HPDE6-E6E7 (cell line): ENCODE measurements at regions not wholly inside any gene's neighbourhood (a gene's known extent, or its start where the extent isn't known, plus 50 kb on each side); places are given as distances from the start of the nearest gene placed in this dataset.

Source experiments
- DNase-seq: peaks from one replicate; pipeline ENCODE4 v3.0.0; 2011; ENCODE audit warnings: missing footprints; ENCODE audit errors: extremely low spot score

DNA sequence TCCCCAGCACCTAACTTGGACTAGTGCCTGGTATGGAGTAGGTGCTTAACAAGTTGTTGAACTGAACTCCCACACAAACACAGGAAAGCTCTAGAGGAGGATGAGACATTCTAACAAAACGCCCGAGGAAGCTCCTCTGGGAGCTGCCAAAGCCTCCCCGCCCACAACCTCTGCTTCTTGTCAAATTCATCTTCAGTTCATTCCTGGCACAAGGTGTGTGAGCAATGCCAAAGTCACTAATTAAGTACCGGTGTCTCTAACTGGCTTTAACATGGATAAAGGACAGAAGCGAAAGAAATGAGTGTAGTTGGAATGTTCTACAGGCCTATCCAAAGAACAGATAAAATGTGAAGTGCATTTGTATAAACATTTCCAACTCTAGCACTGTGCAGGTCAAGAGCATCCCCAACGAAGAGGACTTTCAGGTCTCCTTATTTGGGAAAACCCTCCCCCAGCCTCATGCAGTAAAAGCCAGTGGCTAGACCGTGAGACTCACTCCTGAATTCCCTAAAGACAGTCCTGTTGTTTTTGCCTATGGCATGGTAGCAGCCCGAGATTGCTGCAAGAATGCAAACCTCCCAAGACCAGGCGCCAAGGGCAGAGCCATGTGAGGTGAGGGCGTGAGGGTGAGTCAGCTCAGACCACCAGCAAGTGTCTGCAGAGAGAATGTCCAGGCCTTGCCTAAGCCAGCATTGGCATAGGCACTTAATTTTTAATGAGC lies 72.2 kb upstream of the KLF3 start:
- DNase-seq: no peak

DNA sequence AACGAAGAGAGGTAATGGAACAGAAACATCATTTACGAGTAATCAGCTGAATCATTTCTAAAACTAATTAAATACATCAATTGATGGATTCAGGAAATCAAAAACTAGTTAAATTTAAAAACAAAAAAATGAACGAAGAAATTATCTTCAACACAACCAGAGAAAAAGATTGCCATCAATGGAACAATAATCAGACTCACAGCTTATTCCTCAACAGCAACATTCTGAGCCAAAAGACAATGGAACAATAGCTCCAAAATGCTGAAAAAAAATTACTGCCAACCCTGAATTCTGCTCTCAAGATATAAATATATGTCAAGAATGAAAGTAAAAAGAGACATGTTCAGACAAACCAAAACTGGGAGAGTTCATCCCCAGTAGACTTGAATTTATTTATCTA lies 65.5 kb upstream of the KLF3 start:
- DNase-seq: no peak

DNA sequence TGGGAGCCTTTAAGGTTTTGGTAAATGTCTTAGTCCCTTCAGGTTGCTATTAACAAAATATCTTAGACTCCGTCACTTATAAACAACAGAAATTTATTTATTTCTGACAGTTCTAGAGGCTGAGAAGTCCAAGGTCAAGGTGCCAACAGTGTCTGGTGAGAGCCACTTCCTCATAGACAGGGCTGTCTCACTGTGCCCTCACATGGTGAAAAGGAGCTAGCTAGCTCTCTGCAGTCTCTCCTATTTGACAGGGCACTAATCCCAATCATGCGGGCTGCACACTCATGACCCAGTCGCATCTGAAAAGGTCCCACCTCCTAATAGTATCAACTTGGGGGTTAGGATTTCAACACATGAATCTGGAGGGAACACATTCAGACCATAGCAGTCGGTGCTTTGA lies 63.4 kb upstream of the KLF3 start:
- DNase-seq: no peak

DNA sequence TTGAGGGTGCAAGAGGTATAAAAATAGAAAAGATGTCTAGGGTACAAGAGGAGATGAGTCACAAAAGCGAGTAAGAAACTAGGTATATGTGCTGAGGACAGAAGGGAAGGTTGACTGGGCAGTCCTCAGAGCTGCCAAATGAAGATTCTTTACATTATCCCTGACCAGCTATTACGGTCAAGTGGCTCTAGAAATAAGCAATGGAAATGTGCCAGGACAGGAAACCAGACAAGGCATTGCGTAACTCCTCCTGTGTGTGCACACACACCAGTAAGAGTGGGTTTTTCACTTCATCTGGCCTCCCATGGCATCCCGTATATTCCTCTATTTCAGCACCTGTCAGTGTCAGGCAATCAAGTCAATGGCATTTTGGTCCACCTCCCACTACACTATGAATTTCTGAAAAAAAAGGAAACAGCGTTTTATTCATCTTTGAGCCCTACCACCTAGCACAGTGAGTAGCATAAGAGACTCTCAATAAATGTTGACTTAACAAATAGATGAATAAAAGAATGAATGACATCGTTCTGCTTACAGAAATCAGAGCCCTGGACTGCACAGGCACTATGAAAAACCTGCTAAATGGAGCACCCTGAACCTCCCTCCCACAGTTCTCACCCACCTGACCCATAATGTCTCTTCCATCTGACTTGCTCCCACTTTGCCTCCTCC lies 62.6 kb upstream of the KLF3 start:
- DNase-seq: peak; percentile 21

DNA sequence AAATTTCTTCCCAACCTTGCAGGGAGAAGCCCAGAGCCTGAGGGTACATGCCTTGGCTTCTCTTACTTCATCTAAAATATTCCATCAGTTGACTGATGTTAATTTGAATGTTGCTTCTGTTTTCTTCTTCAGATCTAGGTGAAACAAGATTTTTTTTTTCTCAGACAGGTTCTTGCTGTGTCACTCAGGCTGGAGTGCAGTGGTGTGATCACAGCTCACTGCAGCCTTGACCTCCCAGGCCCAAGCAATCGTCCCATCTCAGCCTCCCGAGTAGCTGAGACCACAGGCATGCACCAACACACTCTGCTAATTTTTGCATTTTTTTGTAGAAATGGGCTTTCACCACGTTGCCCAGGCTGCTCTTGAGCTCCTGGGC lies 62.1 kb upstream of the KLF3 start:
- DNase-seq: no peak

DNA sequence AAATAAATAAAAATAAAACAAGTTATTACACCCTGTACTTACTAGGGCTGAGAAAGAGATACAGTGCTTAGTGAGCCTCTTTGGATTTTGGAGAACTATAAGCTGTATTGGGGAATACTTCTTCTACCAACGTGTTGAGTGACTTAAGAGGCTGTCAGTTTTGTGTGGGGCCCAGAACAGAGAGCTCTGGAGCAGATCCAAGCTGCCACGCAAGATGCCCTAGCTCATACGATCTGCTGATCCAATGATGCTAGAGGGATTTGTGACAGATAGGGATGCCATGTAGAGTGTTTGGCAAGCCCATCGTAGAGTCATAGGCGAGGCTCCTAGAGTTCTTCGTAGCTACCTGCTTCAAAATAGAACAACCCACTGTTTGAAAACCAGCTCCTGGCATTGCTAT lies 60.3 kb upstream of the KLF3 start:
- no peak for DNase-seq

DNA sequence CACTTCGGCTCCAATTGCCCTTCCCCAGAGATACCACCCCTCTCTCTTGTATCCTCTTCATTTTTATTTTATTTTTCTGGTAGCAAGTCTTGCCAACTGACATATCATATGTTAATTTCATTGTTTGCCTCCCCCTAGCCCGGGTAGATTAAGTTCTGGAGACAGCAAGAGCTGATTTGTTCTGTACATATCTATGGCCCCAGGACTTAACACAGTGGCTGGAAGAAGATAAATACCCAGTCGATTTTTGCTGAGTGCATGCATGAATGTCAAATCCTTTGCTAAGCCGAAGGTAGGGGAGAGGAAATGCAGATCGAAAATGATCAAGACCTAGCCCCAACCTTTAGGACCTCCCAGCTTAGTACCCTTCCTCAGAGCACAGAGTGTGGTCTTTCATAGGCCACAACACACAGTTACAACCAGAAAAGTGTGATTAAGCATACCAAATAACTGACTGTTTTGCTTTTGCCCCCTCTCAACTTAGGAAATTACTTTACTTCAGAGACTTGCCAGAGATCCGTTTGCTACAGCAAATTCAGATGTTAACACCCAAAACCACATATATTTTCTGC lies 58.7 kb upstream of the KLF3 start:
- DNase-seq: no peak

DNA sequence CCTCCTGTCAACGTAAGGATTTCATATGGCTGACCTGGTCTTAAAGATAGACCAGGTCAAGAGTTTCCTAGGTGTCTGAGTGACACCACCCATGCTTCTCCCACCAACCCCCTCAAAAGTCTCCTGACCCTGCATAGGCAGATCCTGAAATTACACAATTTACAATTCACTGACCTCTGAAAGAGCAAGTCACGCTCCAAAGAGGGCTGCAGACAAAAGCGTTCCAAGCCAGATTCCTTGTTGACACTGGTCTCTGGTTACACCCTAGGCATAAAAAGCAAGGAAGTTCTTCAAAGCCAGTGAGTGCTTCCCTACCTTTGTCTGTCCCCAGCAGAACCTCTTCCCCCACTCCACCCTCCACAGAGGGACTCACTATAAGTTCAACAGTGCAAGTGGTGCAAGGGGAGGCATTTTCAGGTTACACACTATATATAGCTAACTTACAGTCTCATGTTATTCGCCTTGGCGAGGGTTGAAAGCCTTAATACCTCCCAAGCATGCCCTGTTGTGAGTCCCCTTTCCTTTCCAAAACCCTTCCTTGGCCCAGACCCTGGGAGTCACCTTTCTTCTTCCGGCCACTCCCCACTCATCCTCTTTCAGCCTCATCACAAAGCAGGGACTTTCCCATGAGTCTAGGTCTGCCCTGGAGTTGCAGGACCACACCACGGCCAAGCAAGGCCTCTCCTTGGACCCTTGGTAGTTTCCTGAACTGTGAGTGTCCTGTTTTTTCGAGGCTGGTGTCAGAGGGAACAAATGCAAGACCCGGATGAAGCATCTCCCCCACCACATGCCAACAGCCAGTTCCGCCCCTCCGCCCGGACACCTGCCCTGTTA lies 58.0 kb upstream of the KLF3 start:
- no peak for DNase-seq

DNA sequence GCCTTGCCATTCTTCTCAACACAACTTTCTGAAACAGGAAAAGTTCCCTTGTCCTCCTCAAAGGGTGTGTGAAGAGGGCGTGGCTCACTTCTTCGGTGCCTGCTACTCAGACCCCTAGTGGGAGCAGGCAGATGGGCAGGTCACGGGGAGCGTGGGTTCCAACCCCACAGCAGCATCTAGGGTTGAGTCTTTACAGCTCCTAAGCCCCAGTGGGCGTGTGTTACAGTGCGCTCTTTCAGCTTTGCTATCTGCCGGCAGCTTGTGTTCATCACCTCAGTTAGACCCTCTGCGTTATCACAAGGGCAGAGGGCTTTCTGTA lies 57.5 kb upstream of the KLF3 start:
- DNase-seq: no peak

DNA sequence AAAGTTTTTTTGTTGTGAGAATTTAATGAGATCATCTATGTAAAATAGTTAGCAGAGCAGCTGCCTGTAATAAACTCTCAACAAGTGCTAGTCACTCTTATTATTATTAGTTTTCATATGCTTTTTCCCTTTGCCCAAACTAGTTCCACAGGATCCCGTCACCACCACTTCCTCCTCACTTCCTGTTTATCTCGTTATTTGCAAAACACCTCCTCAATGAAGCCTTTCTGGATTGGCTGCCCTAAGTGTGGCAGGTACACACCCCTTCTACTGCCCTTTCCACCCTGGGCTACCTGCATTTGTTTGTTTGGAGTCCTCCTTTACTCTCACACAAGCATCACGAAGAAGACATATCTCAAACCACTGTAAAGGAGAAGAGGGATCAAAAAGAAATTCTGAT lies 54.4 kb upstream of the KLF3 start:
- DNase-seq: no peak

DNA sequence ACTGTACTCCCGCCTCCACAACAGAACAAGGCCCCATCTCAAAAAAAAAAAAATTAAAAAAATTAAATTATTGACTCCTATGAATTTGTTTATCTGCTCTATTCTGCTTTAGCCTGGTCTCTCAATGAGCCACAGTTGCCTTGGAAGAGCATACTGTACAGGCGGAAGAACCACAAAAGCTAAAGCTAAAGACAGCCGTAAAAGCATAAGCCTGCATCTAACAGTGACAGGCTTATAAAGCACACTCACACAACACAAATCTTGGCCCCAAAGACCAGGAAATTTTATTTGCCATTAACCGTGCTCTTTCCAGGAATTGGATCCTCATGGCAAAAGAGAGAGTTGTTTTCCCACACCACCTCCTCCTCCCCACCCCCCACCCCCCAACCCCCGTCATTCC lies 53.5 kb upstream of the KLF3 start:
- no peak for DNase-seq

DNA sequence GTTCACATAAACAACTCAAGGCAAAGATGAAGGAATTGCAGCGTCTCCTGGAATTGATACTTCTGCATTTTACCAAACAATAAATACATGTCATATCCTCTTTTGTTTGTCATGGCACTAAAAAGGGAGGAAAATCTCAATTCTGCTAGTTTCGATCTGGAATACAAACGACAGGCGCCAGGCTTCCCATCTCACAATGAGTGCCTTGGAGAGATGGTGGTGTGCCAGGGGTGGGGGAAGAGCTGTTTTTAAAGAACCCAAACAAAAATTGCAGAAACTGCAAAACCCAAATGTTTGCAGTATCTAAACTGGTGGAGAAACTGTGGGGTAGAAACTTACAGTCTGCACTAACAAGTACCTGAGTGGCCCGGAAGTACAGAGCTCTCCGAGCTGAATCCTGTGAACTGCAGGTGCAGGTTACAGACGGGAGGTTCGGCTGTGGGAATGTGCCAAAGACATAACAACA lies 53.0 kb upstream of the KLF3 start:
- no peak for DNase-seq

DNA sequence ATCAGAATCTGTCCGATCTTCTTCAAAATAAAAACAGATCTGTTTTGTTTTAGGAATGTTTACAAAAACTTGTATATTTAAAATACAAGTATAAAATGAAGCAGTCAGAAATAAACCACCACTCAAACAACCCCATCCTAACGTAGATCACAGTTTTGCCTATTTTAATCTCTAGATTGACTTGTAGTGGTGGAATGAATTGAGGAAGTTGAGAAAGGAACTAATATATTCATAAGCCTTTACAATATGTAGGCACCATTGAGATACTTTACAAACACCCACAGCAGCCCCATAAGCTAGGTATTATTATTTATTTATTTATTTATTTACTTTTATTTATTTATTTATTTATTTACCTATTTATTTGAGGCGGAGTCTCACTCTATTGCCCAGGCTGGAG lies 52.3 kb upstream of the KLF3 start:
- DNase-seq: no peak

DNA sequence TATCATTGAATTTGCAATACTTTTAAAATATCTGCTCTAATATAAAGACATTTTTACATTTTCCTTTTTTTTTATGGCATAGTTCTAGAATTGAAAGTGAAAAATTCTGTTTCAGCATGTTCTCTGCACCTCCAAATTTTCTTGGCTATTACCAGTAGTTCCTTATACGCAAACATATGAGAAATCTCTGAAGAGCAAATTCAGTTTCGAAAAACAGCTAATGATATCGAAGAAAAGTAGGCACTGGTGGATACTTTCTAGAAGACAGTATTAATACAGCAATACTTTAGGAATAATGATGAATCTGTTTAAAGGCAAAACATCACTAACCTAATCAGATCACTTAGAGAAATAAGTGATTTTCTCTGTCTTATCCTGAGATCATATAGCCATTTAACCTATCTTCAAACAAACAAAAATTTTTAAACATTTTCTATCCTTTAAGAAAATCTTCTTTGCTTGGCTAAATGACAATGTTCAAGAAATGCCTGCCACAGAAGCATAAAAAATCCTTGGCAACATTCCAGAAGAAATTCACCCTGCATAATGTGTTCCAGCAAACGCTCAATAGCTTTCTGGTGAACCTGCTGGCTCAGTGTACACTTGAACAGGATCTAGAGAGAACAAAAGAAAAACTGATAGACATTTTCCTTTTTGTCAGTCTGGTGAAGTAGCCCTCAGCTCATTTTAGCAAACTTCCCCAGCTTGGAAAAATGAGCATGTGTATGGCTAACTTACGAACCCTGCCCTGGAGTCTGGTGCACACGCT lies 51.2 kb upstream of the KLF3 start:
- DNase-seq: no peak
